HG03565 (cell line): ENCODE measurements at regions not wholly inside any gene's neighbourhood (a gene's known extent, or its start where the extent isn't known, plus 50 kb on each side); places are given as distances from the start of the nearest gene placed in this dataset.
"Not testable (repeated sequence)": the region's sequence is repeated elsewhere in the genome, so short reads cannot be mapped to it uniquely, and the experiment has no call there.

Source experiments
- ATAC-seq: cut with Tn5 transposase; IDR thresholded peaks from one replicate; pipeline ENCODE4 v1.9.1; 2021; ENCODE audit warnings: mild to moderate bottlenecking, moderate library complexity; ENCODE audit not compliant: unreplicated experiment

DNA sequence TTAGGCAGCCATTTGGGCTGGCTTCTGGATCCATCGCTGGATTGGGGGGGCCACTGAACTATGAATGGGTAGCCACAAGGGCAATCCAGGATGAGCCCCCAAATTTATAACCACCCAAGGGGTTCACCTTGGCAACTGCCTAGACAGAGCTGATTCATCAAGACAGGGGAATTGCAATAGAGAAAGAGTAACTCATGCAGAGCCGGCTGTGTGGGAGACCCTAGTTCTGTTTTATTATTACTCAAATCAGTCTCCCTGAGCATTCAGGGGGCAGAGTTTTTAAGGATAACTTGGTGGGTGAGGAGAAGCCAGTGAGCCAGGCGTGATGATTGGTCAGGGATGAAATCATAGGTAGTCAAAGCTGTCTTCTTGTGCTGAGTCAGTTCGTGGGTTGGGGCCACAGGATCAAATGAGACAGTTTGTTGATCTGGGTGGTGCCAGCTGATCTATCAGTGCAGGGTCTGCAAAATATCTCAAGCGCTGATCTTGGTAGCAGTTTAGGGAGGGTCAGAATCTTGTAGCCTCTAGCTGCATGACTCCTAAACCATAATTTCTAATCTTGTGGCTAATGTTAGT, 57.9 kb downstream of the DNAJB9 start:
- ATAC-seq = no peak

DNA sequence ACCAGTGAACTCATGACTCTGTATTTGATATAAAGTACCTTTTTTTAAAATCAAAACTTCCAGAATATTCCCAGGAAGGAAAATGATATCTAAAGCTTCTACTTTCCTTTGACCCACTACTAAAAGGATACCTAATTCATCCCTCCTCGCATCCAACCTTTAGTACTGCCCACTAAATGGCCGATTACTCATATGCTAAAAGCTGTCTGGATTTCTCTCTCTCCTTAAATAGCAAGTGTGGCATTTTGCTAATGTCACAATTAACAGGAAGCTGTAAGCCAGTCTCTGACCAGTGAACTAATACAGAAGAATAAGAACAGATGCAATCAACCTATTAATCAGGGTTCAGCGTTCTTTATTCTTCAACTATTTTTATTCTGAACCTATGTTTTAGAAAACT, 59.0 kb downstream of the DNAJB9 start:
- no peak for ATAC-seq

DNA sequence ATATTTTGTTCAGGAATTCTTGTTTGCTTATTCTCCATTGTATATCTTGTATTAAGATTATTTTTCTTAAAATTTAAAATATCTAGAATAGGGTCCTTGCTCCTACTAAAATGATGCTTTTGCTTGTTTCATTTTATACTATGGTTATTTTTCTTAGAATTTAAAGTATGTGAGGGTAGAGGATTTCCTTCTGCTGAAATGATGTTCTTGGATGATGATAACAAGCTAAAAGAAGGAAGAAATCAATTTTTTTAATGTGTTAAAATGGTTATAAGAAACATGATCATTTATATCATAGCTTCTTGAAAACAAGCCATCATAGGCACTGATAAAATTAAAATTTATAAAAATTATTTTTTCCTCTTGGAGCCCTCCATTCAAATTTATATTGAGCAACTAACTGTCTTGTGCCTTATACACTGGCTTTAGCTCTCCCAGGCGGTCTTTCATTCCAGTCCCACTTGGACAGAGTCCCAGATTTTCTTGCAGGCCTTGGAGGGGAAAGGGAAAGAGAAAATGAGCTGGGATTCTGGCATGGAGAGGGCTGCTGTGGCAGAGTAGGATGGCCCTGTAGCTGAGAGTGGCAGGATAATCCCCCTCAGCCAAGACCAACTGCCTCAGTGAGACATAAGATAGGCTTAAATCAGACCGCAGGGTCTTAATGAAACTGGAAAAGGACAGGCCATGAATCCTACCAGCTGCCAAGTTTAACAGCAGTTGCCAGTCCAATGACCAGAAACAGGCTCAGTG, 60.2 kb downstream of the DNAJB9 start:
- no peak for ATAC-seq

DNA sequence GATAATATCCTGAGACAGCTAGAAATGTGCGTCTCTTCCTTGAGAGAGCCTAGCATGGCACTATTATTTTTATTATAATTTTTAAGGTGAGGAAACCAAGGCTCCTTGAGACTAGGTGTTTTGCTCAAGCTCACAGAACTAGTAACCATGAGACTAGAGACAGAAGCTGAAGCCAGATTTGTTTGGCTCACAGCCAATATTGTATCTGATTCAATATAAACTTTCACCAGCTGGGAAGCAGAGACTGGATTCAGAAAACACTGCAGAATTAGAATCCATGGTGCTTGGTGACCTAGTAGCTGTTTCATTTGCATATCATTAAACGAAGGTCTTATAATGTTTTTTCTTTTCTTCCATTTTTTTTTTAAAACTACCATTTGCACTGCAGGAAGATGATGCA, 64.4 kb downstream of the DNAJB9 start:
- ATAC-seq = no peak

DNA sequence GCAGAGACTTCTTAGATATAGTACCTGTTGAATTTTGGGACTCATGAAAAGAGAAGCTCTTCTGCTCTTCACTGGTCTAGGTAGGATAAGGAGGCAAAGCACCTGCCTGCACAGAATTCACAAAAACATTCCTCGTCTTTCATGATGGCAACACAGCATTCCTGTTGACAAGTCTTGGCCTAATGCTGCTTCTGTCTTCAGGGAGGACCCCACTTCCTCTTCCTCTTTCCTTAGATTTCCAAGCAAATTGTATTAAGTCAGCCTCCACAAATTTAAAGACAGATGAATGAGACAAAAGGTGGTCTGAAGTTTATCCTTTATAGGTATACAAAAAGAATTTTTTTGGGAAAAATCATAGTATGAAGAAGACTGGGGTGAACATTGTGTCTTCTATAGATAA, 64.9 kb downstream of the DNAJB9 start:
- no peak for ATAC-seq

DNA sequence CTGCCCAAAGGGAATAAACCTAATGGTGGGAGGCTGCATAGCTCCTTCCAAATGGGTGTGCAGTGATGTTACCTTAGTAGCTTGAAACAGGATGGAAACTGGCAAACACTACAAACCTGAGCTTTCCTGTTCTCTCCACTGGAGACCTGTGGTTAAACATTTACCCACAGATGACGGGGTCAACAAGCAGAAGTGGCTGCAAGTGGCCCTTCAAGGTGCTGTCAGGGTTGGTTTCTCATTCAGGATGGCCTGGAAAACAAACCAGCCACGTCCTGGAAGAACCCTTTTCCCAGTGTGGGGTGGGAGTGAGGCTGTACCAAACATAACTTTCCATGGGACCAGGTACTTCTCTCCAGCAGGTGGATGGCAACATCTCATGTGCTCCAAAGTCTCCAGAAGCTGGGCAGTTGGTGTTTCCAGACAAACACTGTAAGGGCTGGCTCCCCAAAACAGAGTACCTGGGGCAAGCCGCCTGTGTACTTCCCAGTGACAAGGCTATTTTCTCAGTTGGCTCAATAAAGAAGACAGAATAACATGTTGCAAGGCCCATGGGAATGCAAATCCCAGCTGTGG, 67.5 kb downstream of the DNAJB9 start:
- no peak for ATAC-seq

DNA sequence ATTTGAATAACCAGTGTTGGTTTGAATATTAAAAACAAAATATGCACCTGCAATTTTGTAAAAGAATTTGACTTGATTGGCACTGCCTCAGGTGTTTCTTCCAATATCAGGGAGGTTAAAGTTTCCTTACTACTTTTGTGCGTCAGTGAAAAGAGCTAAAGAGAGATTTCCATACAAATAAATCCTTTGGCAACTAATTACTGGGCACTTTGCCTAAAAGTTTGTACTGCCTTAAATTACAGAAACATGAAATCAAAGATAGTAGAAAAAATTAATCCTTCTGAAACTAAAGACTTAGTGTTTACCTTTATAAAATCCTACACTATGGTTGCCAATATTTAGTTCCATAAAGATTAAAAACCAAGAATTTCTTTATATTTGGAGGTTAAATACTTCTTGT, 72.5 kb downstream of the DNAJB9 start:
- ATAC-seq = no peak

DNA sequence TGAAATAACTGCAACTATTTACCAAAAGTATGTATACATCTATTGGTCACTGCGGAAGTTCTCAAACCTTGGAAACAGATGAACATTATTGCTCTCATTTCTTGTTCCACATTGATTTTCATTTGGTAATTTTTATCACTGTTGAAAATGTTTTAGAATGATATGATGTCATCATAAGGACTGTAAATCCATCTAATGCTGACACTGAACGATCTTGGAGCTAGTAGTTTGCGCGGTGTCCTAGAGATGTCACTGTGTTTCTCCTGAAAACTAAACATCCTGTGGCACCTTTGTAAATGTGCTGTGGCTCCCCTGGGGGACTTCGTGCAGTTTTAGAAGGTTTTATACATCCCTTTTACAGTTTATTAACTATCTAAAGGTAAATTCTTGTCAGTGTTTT, 73.5 kb downstream of the DNAJB9 start:
- no peak for ATAC-seq

DNA sequence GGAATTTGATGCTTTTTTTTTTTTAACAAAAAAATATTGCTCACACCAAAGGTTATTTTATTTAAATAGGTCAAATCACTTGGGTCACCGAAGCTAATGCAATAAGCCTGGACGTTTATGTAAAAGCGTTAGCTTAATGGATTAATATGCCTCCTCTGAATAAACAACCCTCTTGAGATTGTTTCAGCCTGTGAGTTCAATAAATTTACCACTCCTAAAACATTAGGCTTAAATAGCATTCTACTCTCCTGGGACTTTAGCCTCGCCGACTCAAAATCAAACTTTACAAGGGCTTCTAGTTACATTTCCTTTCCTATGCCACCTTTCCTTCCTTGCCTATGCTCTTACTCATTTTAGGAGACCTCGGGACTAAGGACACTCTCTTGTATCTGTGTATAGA, 79.3 kb downstream of the DNAJB9 start:
- no peak for ATAC-seq

DNA sequence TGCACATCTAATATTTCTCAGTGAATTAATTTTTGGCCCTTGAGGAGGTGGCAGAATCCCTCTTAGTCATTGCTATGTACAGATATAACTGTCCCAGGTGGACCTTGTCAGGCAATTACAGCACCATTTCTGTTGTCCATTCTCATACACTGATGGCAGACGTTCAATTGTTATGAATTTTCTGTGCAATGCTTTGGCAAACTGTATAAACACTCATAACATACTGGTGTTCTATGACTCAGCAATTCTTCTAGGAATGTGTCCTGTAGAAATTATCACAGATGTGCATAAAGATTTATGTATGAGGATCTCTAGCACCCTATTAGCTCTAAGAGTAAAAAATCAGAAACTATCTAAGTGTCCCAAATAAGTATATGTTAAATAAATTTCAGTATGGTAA, 80.8 kb downstream of the DNAJB9 start:
- ATAC-seq = no peak

DNA sequence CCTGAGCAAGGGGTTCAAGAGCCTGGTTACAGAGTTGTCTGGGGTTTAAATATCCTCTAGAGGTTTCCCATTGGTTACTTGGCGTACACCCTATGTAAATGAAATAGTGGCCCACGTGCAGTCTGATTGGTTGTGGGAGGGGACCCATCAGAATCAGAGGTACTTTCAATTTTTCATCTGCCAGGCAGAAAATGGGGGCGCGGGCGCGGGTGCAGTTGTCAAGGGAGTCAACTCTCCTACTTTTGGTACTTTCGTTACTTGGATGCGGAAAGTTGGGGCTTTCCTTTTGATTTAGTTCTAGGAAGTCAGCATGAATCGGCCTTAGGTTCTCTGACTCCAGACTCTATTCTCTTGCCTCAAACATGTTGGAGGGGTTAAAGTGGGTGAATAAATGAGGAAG, 83.2 kb downstream of the DNAJB9 start:
- ATAC-seq = no peak

DNA sequence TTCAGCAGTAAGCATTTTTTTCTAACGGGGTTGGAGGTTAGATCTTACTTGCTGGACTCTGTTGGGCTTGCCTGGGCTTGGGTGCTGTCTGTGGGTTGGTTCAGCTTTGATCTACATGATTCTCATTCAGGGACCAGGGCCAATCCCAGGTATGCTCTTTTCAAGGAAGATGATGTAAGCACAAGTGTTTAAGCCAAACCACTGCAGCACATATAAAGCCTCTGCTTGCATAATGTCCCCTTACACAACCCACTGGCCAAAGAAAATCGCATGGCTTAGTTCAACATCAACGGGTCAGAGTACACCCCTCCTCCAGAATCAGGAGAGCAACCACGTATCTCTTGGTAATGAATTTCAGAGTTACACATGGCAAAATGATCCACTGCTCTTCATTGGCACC, 83.9 kb downstream of the DNAJB9 start:
- no peak for ATAC-seq

DNA sequence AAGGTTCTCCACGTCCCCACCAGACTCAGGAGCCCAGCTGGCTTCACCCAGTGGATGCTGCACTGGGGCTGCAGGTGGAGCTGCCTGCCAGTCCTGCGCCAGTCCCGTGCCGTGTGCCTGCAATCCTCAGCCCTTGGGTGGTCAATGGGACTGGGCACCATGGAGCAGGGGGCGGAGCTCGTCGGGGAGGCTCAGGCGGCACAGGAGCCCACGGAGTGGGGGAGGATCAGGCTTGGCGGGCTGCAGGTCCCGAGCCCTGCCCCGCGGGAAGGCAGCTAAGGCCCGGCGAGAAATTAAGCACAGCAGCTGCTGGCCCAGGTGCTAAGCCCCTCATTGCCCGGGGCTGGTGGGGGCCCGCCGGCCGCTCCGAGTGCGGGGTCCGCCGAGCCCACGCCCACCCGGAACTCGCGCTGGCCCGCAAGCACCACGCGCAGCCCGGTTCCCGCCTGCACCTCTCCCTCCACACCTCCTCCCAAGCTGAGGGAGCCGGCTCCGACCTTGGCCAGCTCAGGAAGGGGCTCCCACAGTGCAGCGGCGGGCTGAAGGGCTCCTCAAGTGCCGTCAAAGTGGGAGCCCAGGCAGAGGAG, 87.6 kb downstream of the DNAJB9 start:
- not testable (repeated sequence) for ATAC-seq

DNA sequence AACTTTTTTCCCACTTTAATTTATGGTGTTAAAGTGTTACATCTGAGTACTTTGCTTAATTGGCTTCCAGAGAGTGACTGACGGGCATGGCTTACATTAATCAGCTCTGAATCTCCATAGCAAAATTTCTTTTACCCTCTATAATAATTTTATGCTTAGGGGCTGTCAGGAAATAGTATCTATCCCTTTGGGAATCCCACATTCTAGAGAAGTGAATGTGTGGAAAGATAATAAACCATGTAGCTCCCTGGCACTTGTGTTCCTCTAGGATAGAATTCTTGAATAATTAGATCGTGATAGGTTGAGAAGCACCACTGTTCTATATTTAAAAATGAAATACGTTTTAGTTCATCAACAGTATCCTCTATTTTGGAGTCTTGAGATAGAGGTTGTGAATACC, 89.6 kb downstream of the DNAJB9 start:
- ATAC-seq = no peak

DNA sequence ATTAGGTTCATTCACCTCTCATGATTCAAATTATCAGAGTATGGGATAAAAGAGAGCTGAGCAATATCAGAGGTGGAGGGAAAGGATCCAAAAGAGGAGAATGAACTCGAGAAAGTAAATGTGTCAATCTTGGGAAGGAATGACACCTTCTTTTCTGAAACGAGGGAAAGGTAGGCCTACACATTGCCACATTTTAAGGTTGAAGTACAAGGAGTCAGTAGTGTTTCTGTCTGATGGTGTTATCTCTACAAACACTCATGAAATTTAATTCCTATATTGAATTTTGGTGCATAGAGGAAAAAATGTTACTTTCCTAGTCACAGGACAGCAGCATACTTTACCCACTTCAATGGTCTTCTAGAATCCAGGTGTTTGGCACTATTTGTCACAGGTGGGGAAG, 90.2 kb downstream of the DNAJB9 start:
- ATAC-seq = no peak

DNA sequence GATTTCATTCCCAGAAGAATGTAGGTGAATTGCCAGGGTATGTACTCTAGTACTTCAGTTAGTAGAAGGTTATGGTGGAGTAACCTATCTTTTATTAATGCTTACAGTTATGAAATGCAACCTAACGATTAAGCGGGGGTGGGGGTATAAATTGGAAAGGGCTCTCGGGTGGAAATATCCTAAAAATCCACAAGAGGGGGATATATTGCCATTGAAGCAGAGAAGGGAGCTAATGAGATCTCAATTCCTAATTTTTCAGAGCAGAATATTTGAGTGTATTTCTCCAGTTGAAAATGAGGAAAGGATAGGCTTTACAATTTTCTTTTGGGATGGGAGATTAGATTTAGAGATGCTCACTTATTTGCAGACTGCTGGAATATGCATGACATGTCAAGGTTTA, 90.8 kb downstream of the DNAJB9 start:
- no peak for ATAC-seq

DNA sequence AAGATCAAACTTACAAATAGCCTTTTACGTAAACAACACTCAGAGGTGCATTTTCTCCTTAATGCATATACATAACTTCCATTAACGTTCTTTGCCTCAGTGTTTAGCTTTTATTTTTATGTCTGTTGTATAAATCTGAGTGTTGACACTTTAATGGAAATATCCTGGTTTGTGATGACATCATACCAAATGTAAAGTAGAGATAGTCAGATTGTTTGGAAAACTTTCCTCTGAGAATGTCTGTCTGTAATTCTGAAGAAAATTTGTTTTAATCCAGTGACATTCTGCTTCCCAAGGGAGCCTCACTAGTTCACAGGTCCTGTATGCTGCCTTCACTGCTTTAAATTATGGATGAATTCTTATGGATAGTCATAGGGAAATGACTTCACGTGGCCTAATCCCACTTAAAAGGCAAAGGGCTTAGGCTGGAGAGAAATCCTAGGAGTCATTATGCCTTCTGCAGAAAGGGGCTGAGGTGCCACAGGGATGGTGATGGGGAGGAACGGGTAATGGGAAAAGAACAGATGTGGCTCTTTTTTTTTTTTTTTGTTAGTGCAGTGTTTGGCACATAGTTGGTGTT, 93.2 kb downstream of the DNAJB9 start:
- no peak for ATAC-seq

DNA sequence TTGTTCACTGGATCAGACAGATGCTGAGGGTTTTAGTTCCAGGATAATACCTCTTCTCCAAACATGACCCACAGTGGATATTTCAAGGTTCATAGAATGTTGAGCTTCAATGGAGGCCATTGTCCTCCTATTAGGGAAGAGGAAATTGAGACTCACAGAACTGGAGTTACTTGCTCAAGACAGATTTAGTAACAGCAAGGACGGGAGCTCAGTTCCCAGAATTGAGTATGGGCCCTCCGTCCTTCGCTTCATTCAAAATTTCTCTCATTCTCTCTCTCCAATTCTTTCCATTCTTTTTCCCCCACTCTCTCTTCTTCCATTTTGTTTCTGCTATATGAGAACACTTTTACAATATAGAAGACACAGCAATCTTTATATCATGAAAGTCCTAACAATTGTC, 94.0 kb downstream of the DNAJB9 start:
- ATAC-seq = no peak

DNA sequence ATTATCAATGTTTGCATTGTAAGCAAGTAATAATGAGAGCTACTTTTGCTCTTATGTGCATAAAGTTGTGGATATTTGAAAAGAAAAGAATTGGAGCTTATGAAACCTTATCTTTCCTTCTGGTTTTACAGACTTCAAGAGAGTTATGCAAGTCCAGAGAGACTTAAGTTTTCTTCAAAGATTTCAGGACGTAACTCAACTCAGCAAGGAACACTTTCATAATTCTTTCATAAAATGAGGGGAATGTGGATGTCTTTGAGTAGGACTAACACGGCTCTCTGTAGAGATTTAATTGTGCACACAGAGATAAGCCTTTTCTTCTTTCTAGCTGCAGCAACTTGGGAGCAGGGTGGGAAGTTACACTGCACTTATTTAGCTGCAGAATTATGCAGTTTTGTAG, 97.5 kb downstream of the DNAJB9 start:
- ATAC-seq = no peak

DNA sequence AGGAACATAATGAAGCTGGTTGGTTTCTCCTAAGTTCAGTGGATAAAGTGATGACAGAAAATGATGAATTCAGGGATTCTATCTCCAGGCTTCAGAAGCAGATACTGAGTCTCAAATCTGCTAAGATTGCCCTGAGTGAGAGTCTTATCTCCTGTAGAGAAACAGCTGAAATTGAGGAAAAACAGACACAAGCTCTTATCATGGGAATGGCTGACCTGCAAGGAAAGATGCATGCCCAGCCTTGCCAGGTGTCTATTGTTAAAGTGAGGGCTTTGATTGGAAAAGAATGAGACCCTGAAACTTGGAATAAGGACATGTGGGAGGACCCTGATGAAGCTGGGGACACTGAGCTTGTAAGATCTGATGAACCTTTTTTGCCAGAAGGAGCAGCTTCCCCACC, 100.3 kb downstream of the DNAJB9 start:
- no peak for ATAC-seq

DNA sequence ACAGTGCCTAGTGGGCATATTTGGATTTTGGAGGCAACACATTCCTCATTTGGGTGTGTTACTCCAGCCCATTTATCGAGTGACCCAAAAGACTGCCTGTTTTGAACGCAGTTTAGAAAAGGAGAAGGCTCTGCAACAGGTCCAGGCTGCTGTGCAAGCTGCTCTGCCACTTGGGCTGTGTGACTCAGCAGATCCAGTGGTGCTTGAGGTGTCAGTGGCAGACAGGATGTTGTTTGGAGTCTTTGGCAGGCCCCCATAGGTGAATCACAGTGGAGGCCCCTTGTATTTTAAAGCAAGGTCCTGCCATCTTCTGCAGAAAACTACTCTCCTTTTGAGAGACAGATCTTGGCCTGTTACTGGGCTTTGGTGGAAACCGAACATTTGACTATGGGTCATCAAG, 104.0 kb downstream of the DNAJB9 start:
- ATAC-seq = not testable (repeated sequence)

DNA sequence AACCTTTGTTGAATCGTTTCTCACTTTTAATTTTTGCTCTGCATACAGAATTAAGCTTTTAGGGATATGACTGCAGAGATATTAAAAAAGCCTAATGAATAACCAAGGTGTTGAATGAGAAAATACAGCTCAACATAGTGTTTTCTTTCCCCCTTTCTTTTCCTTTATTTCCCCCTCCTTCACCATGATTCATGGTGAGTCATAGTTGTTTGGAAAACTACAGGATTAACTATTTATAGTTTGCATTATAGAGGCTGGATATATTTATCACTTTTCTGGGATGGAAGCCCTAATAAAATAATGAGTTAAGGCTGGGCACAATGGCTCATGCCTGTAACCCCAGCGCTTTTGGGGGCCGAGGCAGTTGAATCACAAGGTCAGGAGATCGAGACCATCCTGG, 115.0 kb downstream of the DNAJB9 start:
- ATAC-seq = no peak
